ENCODE measurements at regions not wholly inside any gene's neighbourhood (a gene's known extent, or its start where the extent isn't known, plus 50 kb on each side); places are given as distances from the start of the nearest gene placed in this dataset.

GRCh38 chr5:58044166-58044565, 415.7 kb downstream of the PLK2 start:
- H3K79me2 ChIP-seq (ENCODE audit: control insufficient read depth in 1 of 2, insufficient read depth in 2 of 2, low read length in 2 of 2), result no peaks in the 10 kb centered on the region
- H3K14ac ChIP-seq (ENCODE audit: insufficient read length), result no peak overlapping the region
- H3K56ac ChIP-seq (replicated peaks; ENCODE audit: insufficient read length, low read depth, low read length), result no peak overlapping the region
- no peak overlapping the region for H4K5ac ChIP-seq (ENCODE audit: insufficient read length, low read depth, low read length)
- no peak overlapping the region for H2AFZ ChIP-seq (ENCODE audit: low read length)
- no peak overlapping the region for H3K9ac ChIP-seq (replicated peaks in 1 of 4; ENCODE audit: extremely low read depth in 1 of 4, low read depth in 3 of 4, low read length in 3 of 4)
- H3K23me2 ChIP-seq (ENCODE audit: low read depth, low read length), result no peaks in the 10 kb centered on the region
- ChIA-PET CTCF (ENCODE audit: partially characterized antibody) (interaction anchor here (1.6 kb wide), 1 partner anchor 157 kb away, joined by 4 read pairs; no protein-coding TSS in a partner anchor), POLR2A (ENCODE audit: partially characterized antibody) (no interaction called here)
- DNase-seq (ENCODE audit: low read depth in 1 of 2, low spot score in 2 of 2) (no peak), FAIRE-seq (no peak)
- no peaks in the 10 kb centered on the region for H3K4me1 ChIP-seq (replicated peaks in 1 of 4; ENCODE audit: control insufficient read depth in 3 of 4, insufficient read depth in 4 of 4, low read length in 3 of 4)
- H4K20me1 ChIP-seq (replicated peaks in 1 of 2; ENCODE audit: control insufficient read depth in 1 of 2, insufficient read depth in 2 of 2, low read length in 2 of 2), result peaks cover 0 to 2% of the 10 kb centered on the region in 2 experiments
- H2BK120ac ChIP-seq (replicated peaks; ENCODE audit: low read depth, low read length), result no peak overlapping the region
- no peak overlapping the region for H3K4me3 ChIP-seq (ENCODE audit: extremely low read depth in 1 of 4, insufficient read depth in 2 of 4, low read depth in 3 of 4, low read length in 4 of 4)
- H4K8ac ChIP-seq (ENCODE audit: extremely low read depth, insufficient read depth, low read length), result no peak overlapping the region
- no peaks in the 10 kb centered on the region for H3K27me3 ChIP-seq (replicated peaks in 1 of 4; ENCODE audit: control insufficient read depth in 3 of 4, extremely low read depth in 1 of 4, insufficient read depth in 3 of 4, low read length in 3 of 4)
- no peak overlapping the region for H2BK12ac ChIP-seq (ENCODE audit: low read depth, low read length)
- no peak overlapping the region for H3K4me2 ChIP-seq (ENCODE audit: insufficient read depth in 1 of 2, low read depth in 2 of 2, low read length in 2 of 2)
- H3K23ac ChIP-seq (ENCODE audit: insufficient read length), result no peak overlapping the region
- no peak overlapping the region for H3K18ac ChIP-seq (ENCODE audit: extremely low read depth, low read length)
- H2AK5ac ChIP-seq (ENCODE audit: low read depth, low read length), result no peak overlapping the region
- no peak overlapping the region for H2BK15ac ChIP-seq (ENCODE audit: low read length)
- H3K79me1 ChIP-seq (ENCODE audit: low read depth, low read length), result no peaks in the 10 kb centered on the region
- no peak overlapping the region for H3K27ac ChIP-seq (ENCODE audit: low read depth, low read length)
- H3K36me3 ChIP-seq (ENCODE audit: control insufficient read depth in 2 of 4, insufficient read depth in 4 of 4, low read length in 3 of 4), result no peaks in the 10 kb centered on the region
- H3K4ac ChIP-seq (replicated peaks; ENCODE audit: insufficient read length, low read depth, low read length), result no peak overlapping the region
- no peaks in the 10 kb centered on the region for H3K9me3 ChIP-seq (ENCODE audit: insufficient read depth in 2 of 2, low read depth in 1 of 2, low read length in 1 of 2)
- H2BK20ac ChIP-seq (ENCODE audit: low read length), result no peak overlapping the region
- H2BK5ac ChIP-seq (ENCODE audit: low read depth, low read length), result no peak overlapping the region
- no peak overlapping the region for H4K91ac ChIP-seq (replicated peaks; ENCODE audit: insufficient read length, low read length)
- 95% methylated on average over 6 of the region's 6 CpGs; no CpG with 5 or more reads in 1 of the 2 experiments for WGBS, 2 experiments (ENCODE audit: extremely low coverage in 1 of 2, insufficient coverage in 1 of 2, insufficient read length in 1 of 2, insufficient replicate concordance in 2 of 2, low coverage in 1 of 2, low lambda C conversion rate in 2 of 2, missing lambda C conversion rate in 1 of 2)
- TF ChIP-seq RXRA (IDR thresholded peaks at IDR 0.05; ENCODE audit: insufficient read depth, low read depth, low read length), result no peak
- no peak for TF ChIP-seq NRF1 (IDR thresholded peaks at IDR 0.05; ENCODE audit: low read depth, low read length)
- TF ChIP-seq, protein P1, sequence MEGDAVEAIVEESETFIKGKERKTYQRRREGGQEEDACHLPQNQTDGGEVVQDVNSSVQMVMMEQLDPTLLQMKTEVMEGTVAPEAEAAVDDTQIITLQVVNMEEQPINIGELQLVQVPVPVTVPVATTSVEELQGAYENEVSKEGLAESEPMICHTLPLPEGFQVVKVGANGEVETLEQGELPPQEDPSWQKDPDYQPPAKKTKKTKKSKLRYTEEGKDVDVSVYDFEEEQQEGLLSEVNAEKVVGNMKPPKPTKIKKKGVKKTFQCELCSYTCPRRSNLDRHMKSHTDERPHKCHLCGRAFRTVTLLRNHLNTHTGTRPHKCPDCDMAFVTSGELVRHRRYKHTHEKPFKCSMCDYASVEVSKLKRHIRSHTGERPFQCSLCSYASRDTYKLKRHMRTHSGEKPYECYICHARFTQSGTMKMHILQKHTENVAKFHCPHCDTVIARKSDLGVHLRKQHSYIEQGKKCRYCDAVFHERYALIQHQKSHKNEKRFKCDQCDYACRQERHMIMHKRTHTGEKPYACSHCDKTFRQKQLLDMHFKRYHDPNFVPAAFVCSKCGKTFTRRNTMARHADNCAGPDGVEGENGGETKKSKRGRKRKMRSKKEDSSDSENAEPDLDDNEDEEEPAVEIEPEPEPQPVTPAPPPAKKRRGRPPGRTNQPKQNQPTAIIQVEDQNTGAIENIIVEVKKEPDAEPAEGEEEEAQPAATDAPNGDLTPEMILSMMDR (IDR thresholded peaks at IDR 0.05; ENCODE audit: control extremely low read depth in 1 of 3, insufficient read depth in 1 of 3, low read depth in 1 of 3, low read length in 3 of 3), result no peak
- no peak for TF ChIP-seq TBP (IDR thresholded peaks at IDR 0.05; ENCODE audit: low read depth, low read length)
- TF ChIP-seq BACH1 (IDR thresholded peaks at IDR 0.05; ENCODE audit: low read length), result no peak
- no peak for TF ChIP-seq PHF8 (conservative IDR thresholded peaks at IDR 0.05; ENCODE audit: low read depth, low read length)
- no peak for TF ChIP-seq ATF2 (IDR thresholded peaks at IDR 0.05; ENCODE audit: low read length)
- TF ChIP-seq POLR2AphosphoS5 (IDR thresholded peaks at IDR 0.05; ENCODE audit: low read depth, low read length), result no peak
- TF ChIP-seq TCF12 (IDR thresholded peaks at IDR 0.05; ENCODE audit: low read depth, low read length), result no peak
- TF ChIP-seq KDM4A (IDR thresholded peaks at IDR 0.05; ENCODE audit: low read depth, low read length, severe bottlenecking), result no peak
- TF ChIP-seq SP2 (IDR thresholded peaks at IDR 0.05; ENCODE audit: low read length), result no peak

All from H1 (cell line).